Activated T-cell treated with anti-CD3 and anti-CD28 coated beads for 4 hours (primary cell): ENCODE measurements at regions not wholly inside any gene's neighbourhood (a gene's known extent, or its start where the extent isn't known, plus 50 kb on each side); places are given as distances from the start of the nearest gene placed in this dataset.
"Not testable (repeated sequence)": the region's sequence is repeated elsewhere in the genome, so short reads cannot be mapped to it uniquely, and the experiment has no call there.

ENCODE experiments used
- DNase-seq: peaks from one replicate; pipeline ENCODE4 v3.0.0-alpha.2; 2020

GRCh38 chr6:102808944-102809505, 1415.5 kb downstream of the GRIK2 start:
- not testable (repeated sequence) for DNase-seq

GRCh38 chr6:102799051-102799450, 1405.5 kb downstream of the GRIK2 start:
- no peak for DNase-seq

- no peak for DNase-seq
Observed at GRCh38 chr6:102798636-102799035, 1405.1 kb downstream of the GRIK2 start.

GRCh38 chr6:102793752-102794151, 1400.2 kb downstream of the GRIK2 start:
- no peak for DNase-seq

GRCh38 chr6:102774326-102774725, 1380.8 kb downstream of the GRIK2 start:
- DNase-seq = no peak

GRCh38 chr6:102773636-102774035, 1380.1 kb downstream of the GRIK2 start:
- no peak for DNase-seq

GRCh38 chr6:102766963-102767362, 1373.5 kb downstream of the GRIK2 start:
- no peak for DNase-seq

GRCh38 chr6:102764317-102764716, 1370.8 kb downstream of the GRIK2 start:
- no peak for DNase-seq

GRCh38 chr6:102763891-102764290, 1370.4 kb downstream of the GRIK2 start:
- no peak for DNase-seq

GRCh38 chr6:102761872-102762271, 1368.4 kb downstream of the GRIK2 start:
- no peak for DNase-seq

- no peak for DNase-seq
Observed at GRCh38 chr6:102759415-102759814, 1365.9 kb downstream of the GRIK2 start.

GRCh38 chr6:102758536-102758935, 1365.0 kb downstream of the GRIK2 start:
- DNase-seq = not testable (repeated sequence)

GRCh38 chr6:102749210-102749971, 1355.9 kb downstream of the GRIK2 start:
- no peak for DNase-seq

GRCh38 chr6:102746941-102747340, 1353.4 kb downstream of the GRIK2 start:
- no peak for DNase-seq

GRCh38 chr6:102742754-102743356, 1349.3 kb downstream of the GRIK2 start:
- no peak for DNase-seq

- no peak for DNase-seq
Observed at GRCh38 chr6:102742028-102742427, 1348.5 kb downstream of the GRIK2 start.

- no peak for DNase-seq
Observed at GRCh38 chr6:102736941-102737368, 1343.4 kb downstream of the GRIK2 start.

- DNase-seq = no peak
Observed at GRCh38 chr6:102732898-102733297, 1339.4 kb downstream of the GRIK2 start.

- DNase-seq = not testable (repeated sequence)
Observed at GRCh38 chr6:102722086-102722485, 1328.6 kb downstream of the GRIK2 start.

- no peak for DNase-seq
Observed at GRCh38 chr6:102717737-102718456, 1324.4 kb downstream of the GRIK2 start.

- no peak for DNase-seq
Observed at GRCh38 chr6:102717252-102717651, 1323.7 kb downstream of the GRIK2 start.

- DNase-seq = no peak
Observed at GRCh38 chr6:102701019-102701418, 1307.5 kb downstream of the GRIK2 start.

GRCh38 chr6:102686461-102686860, 1293.0 kb downstream of the GRIK2 start:
- no peak for DNase-seq

GRCh38 chr6:102680413-102680812, 1286.9 kb downstream of the GRIK2 start:
- no peak for DNase-seq
